ENCODE measurements at regions not wholly inside any gene's neighbourhood (a gene's known extent, or its start where the extent isn't known, plus 50 kb on each side); places are given as distances from the start of the nearest gene placed in this dataset.

DNA sequence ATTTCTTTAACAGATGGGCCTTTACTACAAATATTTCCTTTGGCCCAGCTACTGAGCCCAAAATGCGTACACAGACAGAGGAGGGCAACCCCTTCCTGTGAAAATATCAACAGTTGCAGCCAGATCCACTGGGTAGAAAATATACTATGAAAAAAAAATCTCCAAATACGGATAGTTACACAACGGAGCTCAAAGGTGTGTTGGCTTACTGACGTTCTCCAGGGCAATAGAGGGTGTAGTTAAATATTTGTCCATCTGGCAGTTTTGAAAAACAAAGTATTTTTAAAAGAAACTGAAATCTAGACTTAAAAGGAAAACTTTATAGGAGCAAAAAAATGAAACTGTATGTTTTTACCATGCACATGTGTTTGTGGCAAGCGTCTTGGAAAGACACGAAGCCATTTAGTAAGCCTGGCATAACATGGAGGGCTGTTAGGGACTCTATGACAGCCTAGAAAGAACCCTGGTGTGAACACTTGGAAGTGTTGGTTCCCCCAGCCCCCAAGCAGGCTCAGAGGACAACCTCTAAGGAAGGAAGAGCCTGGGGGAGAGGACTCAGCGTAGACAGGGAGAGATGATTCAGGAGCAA lies 157.8 kb upstream of the TRPM3 start:
- WGBS, 2 experiments (ENCODE audit: extremely low coverage in 1 of 2, insufficient coverage in 1 of 2, insufficient read length in 1 of 2, insufficient replicate concordance in 2 of 2, low coverage in 1 of 2, low lambda C conversion rate in 2 of 2, missing lambda C conversion rate in 1 of 2): 89% methylated on average over 7 of the region's 7 CpGs; no CpG with 5 or more reads in 1 of the 2 experiments
- H2BK5ac ChIP-seq (ENCODE audit: low read depth, low read length): no peak overlapping the region
- no peak for FAIRE-seq

More for the DNA sequence above, 157.8 kb upstream of the TRPM3 start:
- Histone ChIP-seq H3K79me1 (ENCODE audit: low read depth, low read length) (no peaks in the 10 kb centered on the region), H4K5ac (ENCODE audit: insufficient read length, low read depth, low read length) (no peak overlapping the region), H2AFZ (ENCODE audit: low read length) (no peak overlapping the region), H2BK120ac (replicated peaks; ENCODE audit: low read depth, low read length) (no peak overlapping the region), H2BK15ac (ENCODE audit: low read length) (no peak overlapping the region), H3K14ac (ENCODE audit: insufficient read length) (no peak overlapping the region), H2AK5ac (ENCODE audit: low read depth, low read length) (no peak overlapping the region), H3K23me2 (ENCODE audit: low read depth, low read length) (no peaks in the 10 kb centered on the region), H3K27ac (ENCODE audit: low read depth, low read length) (no peak overlapping the region), H4K8ac (ENCODE audit: extremely low read depth, insufficient read depth, low read length) (no peak overlapping the region), H4K20me1 (replicated peaks in 1 of 2; ENCODE audit: control insufficient read depth in 1 of 2, insufficient read depth in 2 of 2, low read length in 2 of 2) (no peaks in the 10 kb centered on the region), H4K91ac (replicated peaks; ENCODE audit: insufficient read length, low read length) (no peak overlapping the region), H3K36me3 (ENCODE audit: control insufficient read depth in 2 of 4, insufficient read depth in 4 of 4, low read length in 3 of 4) (no peaks in the 10 kb centered on the region), H3K4me1 (replicated peaks in 1 of 4; ENCODE audit: control insufficient read depth in 3 of 4, insufficient read depth in 4 of 4, low read length in 3 of 4) (no peaks in the 10 kb centered on the region), H3K4ac (replicated peaks; ENCODE audit: insufficient read length, low read depth, low read length) (no peak overlapping the region), H3K56ac (replicated peaks; ENCODE audit: insufficient read length, low read depth, low read length) (no peak overlapping the region), H3K18ac (ENCODE audit: extremely low read depth, low read length) (no peak overlapping the region), H3K4me3 (ENCODE audit: extremely low read depth in 1 of 4, insufficient read depth in 2 of 4, low read depth in 3 of 4, low read length in 4 of 4) (no peak overlapping the region), H3K27me3 (replicated peaks in 1 of 4; ENCODE audit: control insufficient read depth in 3 of 4, extremely low read depth in 1 of 4, insufficient read depth in 3 of 4, low read length in 3 of 4) (no peaks in the 10 kb centered on the region), H2BK12ac (ENCODE audit: low read depth, low read length) (no peak overlapping the region), H3K9ac (replicated peaks in 1 of 4; ENCODE audit: extremely low read depth in 1 of 4, low read depth in 3 of 4, low read length in 3 of 4) (no peak overlapping the region), H3K23ac (ENCODE audit: insufficient read length) (no peak overlapping the region), H3K4me2 (ENCODE audit: insufficient read depth in 1 of 2, low read depth in 2 of 2, low read length in 2 of 2) (no peak overlapping the region), H3K79me2 (ENCODE audit: control insufficient read depth in 1 of 2, insufficient read depth in 2 of 2, low read length in 2 of 2) (no peaks in the 10 kb centered on the region), H2BK20ac (ENCODE audit: low read length) (no peak overlapping the region), H3K9me3 (ENCODE audit: insufficient read depth in 2 of 2, low read depth in 1 of 2, low read length in 1 of 2) (no peaks in the 10 kb centered on the region)
- ChIA-PET POLR2A (ENCODE audit: partially characterized antibody) (no interaction called here), CTCF (ENCODE audit: partially characterized antibody) (no interaction called here)
- no peak for DNase-seq (ENCODE audit: low read depth in 1 of 2, low spot score in 2 of 2)
- no peak for TF ChIP-seq TAF1 (IDR thresholded peaks at IDR 0.05; ENCODE audit: low read depth, low read length)
- no peak for TF ChIP-seq SRF (IDR thresholded peaks at IDR 0.05; ENCODE audit: low read depth, low read length)
- TF ChIP-seq BRCA1 (IDR thresholded peaks at IDR 0.05; ENCODE audit: low read depth, low read length): no peak
